Osteoblast (primary cell): ENCODE measurements at regions not wholly inside any gene's neighbourhood (a gene's known extent, or its start where the extent isn't known, plus 50 kb on each side); places are given as distances from the start of the nearest gene placed in this dataset.

Source experiments
- DNase-seq: peaks from one replicate; pipeline ENCODE4 v3.0.0; 2011; ENCODE audit warnings: low spot score, mixed read lengths; ENCODE audit not compliant: insufficient read length; ENCODE audit errors: missing footprints
- H2AFZ ChIP-seq: 2 replicates; pipeline ENCODE4 v1.6.0; 2011; ENCODE audit warnings: mild to moderate bottlenecking, low read length
- H3K27ac ChIP-seq: 2 replicates; pipeline ENCODE4 v1.5.1; 2011; ENCODE audit warnings: mild to moderate bottlenecking, low read depth, low read length, moderate library complexity
- H3K27me3 ChIP-seq: 2 replicates; pipeline ENCODE4 v1.6.0; 2012; ENCODE audit warnings: mild to moderate bottlenecking, control low read depth, inconsistent platforms, low read length, moderate library complexity; ENCODE audit not compliant: insufficient read depth
- H3K36me3 ChIP-seq: 2 replicates; pipeline ENCODE4 v1.5.1; 2011; ENCODE audit warnings: mild to moderate bottlenecking, low read length, control low read depth, moderate library complexity; ENCODE audit not compliant: insufficient read depth
- H3K4me1 ChIP-seq: 2 replicates; pipeline ENCODE4 v1.5.1; 2011; ENCODE audit warnings: mild to moderate bottlenecking, low read length, control low read depth, moderate library complexity; ENCODE audit not compliant: insufficient read depth
- H3K4me2 ChIP-seq: 2 replicates; pipeline ENCODE4 v1.6.0; 2011; ENCODE audit warnings: mild to moderate bottlenecking, low read length; ENCODE audit not compliant: insufficient read depth
- H3K4me3 ChIP-seq: fragments of 200-600 bp; sonication (generic); 3 replicates; pipeline ENCODE4 v1.5.1; 2012; ENCODE audit warnings: mild to moderate bottlenecking, low read length, inconsistent platforms; ENCODE audit not compliant: insufficient read depth
- H3K79me2 ChIP-seq: 2 replicates; pipeline ENCODE4 v1.6.0; 2012; ENCODE audit warnings: mild to moderate bottlenecking, low read length, control low read depth, inconsistent platforms; ENCODE audit not compliant: insufficient read depth
- H3K9me3 ChIP-seq: 2 replicates; pipeline ENCODE4 v1.5.1; 2011; ENCODE audit warnings: low read depth, low read length, control low read depth
- H4K20me1 ChIP-seq: 2 replicates; pipeline ENCODE4 v1.6.0; 2012; ENCODE audit warnings: mild to moderate bottlenecking, low read length, control low read depth; ENCODE audit not compliant: insufficient read depth
- CTCF ChIP-seq: IDR thresholded peaks from 2 replicates; pipeline ENCODE4 v1.5.1; 2011; ENCODE audit warnings: mild to moderate bottlenecking, low read depth, low read length, moderate library complexity; ENCODE audit errors: extremely low read depth

DNA sequence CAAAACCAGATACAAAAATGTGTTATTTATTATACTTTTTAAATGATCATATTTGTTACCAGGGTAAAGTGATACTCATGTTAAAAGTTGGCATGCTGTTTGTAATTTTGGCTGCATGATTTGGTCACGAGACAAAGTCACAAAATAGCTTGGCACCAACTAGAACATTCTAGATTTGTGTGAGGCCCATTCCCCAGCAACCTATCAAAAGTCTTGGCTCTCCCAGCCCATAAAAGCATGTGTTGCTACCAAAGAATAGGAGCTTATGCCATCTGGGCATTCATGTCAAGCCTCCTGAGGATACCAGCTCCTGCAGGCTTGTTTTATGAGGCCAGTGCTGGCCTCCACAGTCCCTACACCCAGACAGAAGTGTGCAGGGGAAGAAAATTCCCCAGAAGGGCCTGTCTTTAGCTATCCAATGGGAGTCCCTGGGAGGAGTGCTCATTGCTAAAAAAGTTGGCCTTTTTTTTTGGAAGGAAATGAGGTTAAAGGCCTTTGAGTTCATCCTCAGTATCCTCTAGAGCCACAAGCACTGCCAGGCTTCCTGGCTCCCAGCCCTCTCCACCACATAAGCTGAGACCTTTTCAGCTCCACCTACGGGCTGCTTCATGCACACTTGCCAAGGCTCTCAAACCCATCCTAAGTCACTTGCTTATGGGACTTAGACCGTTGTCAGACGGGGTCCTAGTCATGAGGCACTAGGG is 211.9 kb upstream of the EOLA2 start:
- Histone ChIP-seq H3K79me2 (no peaks in the 10 kb centered on the region), H3K4me1 (peaks cover 7% of the 10 kb centered on the region), H3K27me3 (no peaks in the 10 kb centered on the region), H3K27ac (no peak overlapping the region), H4K20me1 (no peaks in the 10 kb centered on the region), H2AFZ (no peak overlapping the region), H3K4me2 (no peak overlapping the region), H3K36me3 (no peaks in the 10 kb centered on the region), H3K9me3 (no peaks in the 10 kb centered on the region), H3K4me3 (no peak overlapping the region)
- TF ChIP-seq CTCF = no peak
- DNase-seq = peak; percentile 61

DNA sequence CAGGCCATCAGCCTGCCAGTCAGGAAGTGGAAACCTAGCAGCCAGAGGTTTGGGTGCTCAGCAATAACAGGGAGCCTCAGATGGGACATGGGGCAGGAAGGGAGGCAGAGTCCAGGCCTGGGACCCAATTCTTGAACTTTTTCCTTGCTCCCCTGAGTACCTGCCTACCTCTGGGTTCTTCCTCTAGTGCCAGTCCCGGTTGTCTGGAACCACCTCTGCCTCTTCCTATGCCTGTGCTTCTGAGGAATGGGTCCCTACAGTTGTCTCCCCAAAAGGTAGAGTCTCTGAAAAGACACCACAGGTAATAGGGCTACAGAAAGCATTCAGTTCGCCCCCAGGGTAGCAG is 212.4 kb upstream of the MAMLD1 start:
- Histone ChIP-seq H3K9me3 (no peaks in the 10 kb centered on the region), H3K4me3 (no peak overlapping the region), H3K27ac (no peak overlapping the region), H3K36me3 (no peaks in the 10 kb centered on the region), H2AFZ (no peak overlapping the region), H3K4me1 (peaks cover 11% of the 10 kb centered on the region), H3K79me2 (no peaks in the 10 kb centered on the region), H3K4me2 (no peak overlapping the region), H4K20me1 (no peaks in the 10 kb centered on the region), H3K27me3 (no peaks in the 10 kb centered on the region)
- no peak for TF ChIP-seq CTCF
- DNase-seq = no peak

- Histone ChIP-seq H2AFZ (no peak overlapping the region), H3K27me3 (no peaks in the 10 kb centered on the region), H3K79me2 (no peaks in the 10 kb centered on the region), H3K4me1 (peaks cover 15% of the 10 kb centered on the region), H4K20me1 (no peaks in the 10 kb centered on the region), H3K4me3 (no peak overlapping the region), H3K27ac (no peak overlapping the region), H3K4me2 (no peak overlapping the region), H3K36me3 (no peaks in the 10 kb centered on the region), H3K9me3 (no peaks in the 10 kb centered on the region)
- DNase-seq = no peak
- no peak for TF ChIP-seq CTCF
Measured at GRCh38 chrX:150152036-150152435, 211.1 kb upstream of the MAMLD1 start.

DNA sequence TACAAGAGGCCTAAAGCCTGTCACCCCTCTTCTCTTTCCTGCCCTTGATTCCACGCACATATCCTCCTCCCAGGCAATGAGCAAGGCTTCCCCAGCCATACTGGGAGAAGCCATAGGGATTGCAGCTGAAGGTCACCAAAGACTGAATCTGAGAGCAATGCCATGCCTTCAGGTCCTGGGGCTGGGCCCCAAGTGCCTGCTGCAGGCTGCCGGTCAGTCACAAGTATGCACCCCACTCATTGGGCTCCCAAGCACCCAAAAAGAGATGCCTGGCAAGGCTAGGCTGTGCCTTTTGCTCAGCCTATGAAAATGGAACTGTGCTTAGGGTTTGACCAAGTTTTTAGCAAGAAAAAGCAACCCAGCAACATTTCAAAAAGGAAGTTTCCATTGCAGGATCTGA is 210.6 kb upstream of the MAMLD1 start:
- Histone ChIP-seq H3K4me2 (no peak overlapping the region), H3K9me3 (no peaks in the 10 kb centered on the region), H3K4me3 (no peak overlapping the region), H3K27me3 (no peaks in the 10 kb centered on the region), H2AFZ (no peak overlapping the region), H3K79me2 (no peaks in the 10 kb centered on the region), H4K20me1 (no peaks in the 10 kb centered on the region), H3K27ac (no peak overlapping the region), H3K36me3 (no peaks in the 10 kb centered on the region), H3K4me1 (peaks cover 15% of the 10 kb centered on the region)
- no peak for DNase-seq
- no peak for TF ChIP-seq CTCF
